WTC11 (cell line): ENCODE measurements at regions not wholly inside any gene's neighbourhood (a gene's known extent, or its start where the extent isn't known, plus 50 kb on each side); places are given as distances from the start of the nearest gene placed in this dataset.
"Not testable (repeated sequence)": the region's sequence is repeated elsewhere in the genome, so short reads cannot be mapped to it uniquely, and the experiment has no call there.

ENCODE experiments used
- ATF6 ChIP-seq: sonication (generic); formaldehyde crosslinking; IDR thresholded peaks from 2 replicates; pipeline ENCODE4 v1.8.1; 2023; ENCODE audit warnings: mild to moderate bottlenecking, missing genetic modification reagents
- CTCF ChIP-seq: fragments of 200-600 bp; IDR thresholded peaks from 2 replicates; pipeline ENCODE4 v1.8.0; 2022; ENCODE audit warnings: antibody characterized with exemption
- E2F4 ChIP-seq: sonication (generic); formaldehyde crosslinking; IDR thresholded peaks from 2 replicates; pipeline ENCODE4 v1.8.1; 2022; ENCODE audit warnings: low read depth, mild to moderate bottlenecking, moderate library complexity, missing genetic modification reagents, borderline replicate concordance
- ESRRA ChIP-seq: sonication (generic); formaldehyde crosslinking; IDR thresholded peaks from 2 replicates; pipeline ENCODE4 v1.8.1; 2022; ENCODE audit warnings: mild to moderate bottlenecking, missing genetic modification reagents, borderline replicate concordance
- NR1H2 ChIP-seq: sonication (generic); formaldehyde crosslinking; IDR thresholded peaks from 2 replicates; pipeline ENCODE4 v1.9.0; 2021; ENCODE audit warnings: mild to moderate bottlenecking, moderate library complexity, missing genetic modification reagents
- RELA ChIP-seq: sonication (generic); formaldehyde crosslinking; IDR thresholded peaks from 2 replicates; pipeline ENCODE4 v1.8.1; 2022; ENCODE audit warnings: missing genetic modification reagents, mild to moderate bottlenecking, borderline replicate concordance
- ZBTB43 ChIP-seq: sonication (generic); formaldehyde crosslinking; IDR thresholded peaks from 2 replicates; pipeline ENCODE4 v1.8.1; 2023; ENCODE audit warnings: mild to moderate bottlenecking, missing genetic modification reagents
- ZNF232 ChIP-seq: sonication (generic); formaldehyde crosslinking; IDR thresholded peaks from 2 replicates; pipeline ENCODE4 v1.8.0; 2022; ENCODE audit warnings: mild to moderate bottlenecking, missing genetic modification reagents
- ZNF671 ChIP-seq: fragments of 250-450 bp; sonication (Bioruptor Pico); IDR thresholded peaks from 2 replicates; pipeline ENCODE4 v1.8.0; 2021; ENCODE audit warnings: mild to moderate bottlenecking

- not testable (repeated sequence) for TF ChIP-seq CTCF; RELA (CRISPR knock-in tag); NR1H2 (CRISPR knock-in tag); ESRRA; ATF6 (CRISPR knock-in tag); E2F4 (CRISPR knock-in tag); ZBTB43 (CRISPR knock-in tag); ZNF232 (CRISPR knock-in tag); ZNF671
Measured at GRCh38 chr6:112976579-112976978, 629.4 kb downstream of the RFPL4B start.
